Lower leg skin (tissue), 4 donors: ENCODE measurements at regions not wholly inside any gene's neighbourhood (a gene's known extent, or its start where the extent isn't known, plus 50 kb on each side); places are given as distances from the start of the nearest gene placed in this dataset.

Source experiments
- DNase-seq, 2 donors: peaks; one replicate each; pipeline ENCODE4 v3.0.0-alpha.2; 2019; ENCODE audit warnings: low spot score in 2 of 2
- H3K4me3 ChIP-seq: fragments of 200-600 bp; sonication (generic); 2 replicates; pipeline ENCODE4 v1.5.1; 2017; ENCODE audit warnings: mild to moderate bottlenecking, low read depth; ENCODE audit not compliant: poor library complexity, severe bottlenecking
- CTCF ChIP-seq, 3 donors: fragments of 450-650 bp; IDR thresholded peaks; one replicate each; pipeline ENCODE4 v1.5.1; 2016; ENCODE audit warnings: antibody characterized with exemption in 3 of 3, mild to moderate bottlenecking in 3 of 3, moderate library complexity in 2 of 3
- POLR2A ChIP-seq, 2 donors: fragments of 450-650 bp; IDR thresholded peaks; one replicate each; pipeline ENCODE4 v1.6.1; 2016 to 2017; ENCODE audit warnings: antibody characterized with exemption in 2 of 2, mild to moderate bottlenecking in 1 of 2, moderate library complexity in 1 of 2
- WGBS, 2 donors: methylation state at CpG; one replicate each; pipeline ENCODE4 v1.1.5; 2018; 5-methylcytosine and 5-hydroxymethylcytosine counted together
- intact Hi-C: fragments of 100-400 bp; cut with DNase I; formaldehyde crosslinking; loops from one replicate; pipeline ENCODE4 v1.15.0; 2023; ENCODE audit warnings: low total_unique reads

- TF ChIP-seq POLR2A (IDR thresholded peaks at IDR 0.05) = no peak
- no peak for TF ChIP-seq CTCF (IDR thresholded peaks at IDR 0.05)
- DNase-seq = peak; percentile 95 to 97
- H3K4me3 ChIP-seq = no peak overlapping the region
- WGBS, 2 donors = 4 to 11% methylated on average over 11 of the region's 11 CpGs
- intact Hi-C loops = no loop called here
Observed at GRCh38 chr21:41678924-41679318, 87.9 kb downstream of the RIPK4 start.

GRCh38 chr21:41678016-41678923, 88.6 kb downstream of the RIPK4 start:
- peak; percentile 83 to 89 for DNase-seq
- no peak overlapping the region for H3K4me3 ChIP-seq
- intact Hi-C loops = no loop called here
- WGBS, 2 donors = 45 to 47% methylated on average over 17 of the region's 17 CpGs
- TF ChIP-seq CTCF (IDR thresholded peaks at IDR 0.05) (peak in 1 of 3 donors; percentile 7), POLR2A (IDR thresholded peaks at IDR 0.05) (no peak)

- DNase-seq = peak in 1 of 2 donors; percentile 77
- intact Hi-C loops = no loop called here
Observed at GRCh38 chr21:41677671-41678015, 89.2 kb downstream of the RIPK4 start.

GRCh38 chr21:41676198-41676597, 90.7 kb downstream of the RIPK4 start:
- intact Hi-C loops = no loop called here
- no peak for DNase-seq
- H3K4me3 ChIP-seq = no peak overlapping the region
- WGBS, 2 donors = 77 to 80% methylated on average over 3 of the region's 3 CpGs
- no peak for TF ChIP-seq POLR2A (IDR thresholded peaks at IDR 0.05)
- no peak for TF ChIP-seq CTCF (IDR thresholded peaks at IDR 0.05)

More at GRCh38 chr21:41677671-41678015, 89.2 kb downstream of the RIPK4 start:
- no peak overlapping the region for H3K4me3 ChIP-seq
- WGBS, 2 donors = 58 to 65% methylated on average over 8 of the region's 8 CpGs
- TF ChIP-seq POLR2A (IDR thresholded peaks at IDR 0.05) = no peak
- no peak for TF ChIP-seq CTCF (IDR thresholded peaks at IDR 0.05)

GRCh38 chr21:41675574-41675973, 91.3 kb downstream of the RIPK4 start:
- intact Hi-C loops = no loop called here
- no peak overlapping the region for H3K4me3 ChIP-seq
- peak in 1 of 2 donors; percentile 37 for DNase-seq
- 76 to 86% methylated on average over 6 of the region's 6 CpGs for WGBS, 2 donors
- TF ChIP-seq CTCF (IDR thresholded peaks at IDR 0.05) = no peak
- no peak for TF ChIP-seq POLR2A (IDR thresholded peaks at IDR 0.05)
